ENCODE measurements at regions not wholly inside any gene's neighbourhood (a gene's known extent, or its start where the extent isn't known, plus 50 kb on each side); places are given as distances from the start of the nearest gene placed in this dataset.

DNA sequence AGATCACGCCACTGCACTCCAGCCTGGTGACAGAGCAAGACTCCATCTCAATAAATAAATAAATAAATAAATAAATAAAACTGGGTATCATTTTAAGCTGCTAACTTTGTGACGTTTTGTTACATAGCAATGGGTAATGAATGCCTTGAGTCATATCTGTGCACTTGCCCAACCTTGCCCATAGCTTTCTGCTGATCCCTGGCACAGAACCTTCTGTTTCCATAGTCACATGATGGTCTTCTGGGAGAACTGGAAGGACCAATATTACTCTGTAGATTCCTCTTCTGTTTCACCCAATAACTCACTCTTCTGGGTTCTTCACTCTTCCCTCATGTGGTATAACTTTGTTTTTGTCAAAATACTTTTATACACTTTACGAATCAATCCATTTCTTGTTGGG is 140.8 kb downstream of the SCARB1 start:
- no peak overlapping the region for H3K9ac ChIP-seq (ENCODE audit: low read depth, low read length)
- H3K27ac ChIP-seq (ENCODE audit: low read length), result no peak overlapping the region
- TF ChIP-seq, protein P1, sequence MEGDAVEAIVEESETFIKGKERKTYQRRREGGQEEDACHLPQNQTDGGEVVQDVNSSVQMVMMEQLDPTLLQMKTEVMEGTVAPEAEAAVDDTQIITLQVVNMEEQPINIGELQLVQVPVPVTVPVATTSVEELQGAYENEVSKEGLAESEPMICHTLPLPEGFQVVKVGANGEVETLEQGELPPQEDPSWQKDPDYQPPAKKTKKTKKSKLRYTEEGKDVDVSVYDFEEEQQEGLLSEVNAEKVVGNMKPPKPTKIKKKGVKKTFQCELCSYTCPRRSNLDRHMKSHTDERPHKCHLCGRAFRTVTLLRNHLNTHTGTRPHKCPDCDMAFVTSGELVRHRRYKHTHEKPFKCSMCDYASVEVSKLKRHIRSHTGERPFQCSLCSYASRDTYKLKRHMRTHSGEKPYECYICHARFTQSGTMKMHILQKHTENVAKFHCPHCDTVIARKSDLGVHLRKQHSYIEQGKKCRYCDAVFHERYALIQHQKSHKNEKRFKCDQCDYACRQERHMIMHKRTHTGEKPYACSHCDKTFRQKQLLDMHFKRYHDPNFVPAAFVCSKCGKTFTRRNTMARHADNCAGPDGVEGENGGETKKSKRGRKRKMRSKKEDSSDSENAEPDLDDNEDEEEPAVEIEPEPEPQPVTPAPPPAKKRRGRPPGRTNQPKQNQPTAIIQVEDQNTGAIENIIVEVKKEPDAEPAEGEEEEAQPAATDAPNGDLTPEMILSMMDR (IDR thresholded peaks at IDR 0.05; ENCODE audit: borderline replicate concordance, extremely low read depth, low read length, poor library complexity, severe bottlenecking), result no peak
- TF ChIP-seq EZH2 (IDR thresholded peaks at IDR 0.05; ENCODE audit: borderline replicate concordance, low read depth, low read length, severe bottlenecking), result no peak

DNA sequence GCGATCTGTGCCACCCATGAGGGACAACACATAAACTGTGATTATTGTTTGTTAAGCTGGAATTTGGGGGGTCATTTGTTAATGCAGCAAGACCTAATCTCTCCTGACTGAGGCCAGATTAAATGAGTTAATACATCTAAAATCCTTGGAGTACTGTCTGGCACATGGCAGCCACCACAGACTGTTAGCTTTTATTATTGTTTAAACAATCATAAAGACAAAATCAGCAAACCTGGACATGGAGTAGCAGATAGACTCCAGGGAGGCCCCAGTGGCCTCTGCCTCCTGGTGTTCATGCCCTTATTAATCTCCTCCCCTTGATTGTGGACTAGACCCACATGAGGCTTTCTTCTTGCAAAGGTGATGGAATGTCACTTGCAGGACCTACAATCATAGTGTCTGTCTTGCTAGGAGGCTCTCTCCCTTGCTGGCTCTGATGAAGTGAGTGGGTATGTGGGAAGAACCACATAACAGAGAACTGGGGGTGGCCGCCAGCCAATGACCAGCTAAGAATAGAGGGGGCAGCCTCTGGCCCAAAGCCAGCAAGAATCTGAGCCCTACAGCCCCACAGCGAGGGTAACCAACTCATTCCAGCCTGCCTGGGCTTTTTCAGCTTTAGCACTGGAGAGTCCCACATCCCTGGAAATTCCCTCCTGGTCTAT is 142.0 kb downstream of the SCARB1 start:
- Histone ChIP-seq H4K20me1 (ENCODE audit: insufficient read depth, low read length) (no peaks in the 10 kb centered on the region), H3K27me3 (ENCODE audit: insufficient read depth, low read length, poor library complexity) (no peaks in the 10 kb centered on the region), H3K9me3 (ENCODE audit: insufficient read depth, low read length, severe bottlenecking) (no peaks in the 10 kb centered on the region), H3K36me3 (ENCODE audit: insufficient read depth, low read length) (no peaks in the 10 kb centered on the region), H3K4me2 (ENCODE audit: insufficient read depth, low read length) (no peak overlapping the region), H3K4me1 (ENCODE audit: insufficient read depth, low read length) (no peaks in the 10 kb centered on the region), H3K79me2 (ENCODE audit: insufficient read depth, low read length) (no peaks in the 10 kb centered on the region), H3K27ac (ENCODE audit: low read length) (no peak overlapping the region), H3K4me3 (ENCODE audit: low read depth in 1 of 2, low read length in 2 of 2) (no peak overlapping the region), H2AFZ (ENCODE audit: low read depth, low read length) (no peak overlapping the region), H3K9ac (ENCODE audit: low read depth, low read length) (no peak overlapping the region)
- TF ChIP-seq, protein P1 (IDR thresholded peaks at IDR 0.05; ENCODE audit: borderline replicate concordance, extremely low read depth, low read length, poor library complexity, severe bottlenecking), result no peak
- TF ChIP-seq EZH2 (IDR thresholded peaks at IDR 0.05; ENCODE audit: borderline replicate concordance, low read depth, low read length, severe bottlenecking), result no peak
- no peak for DNase-seq
- no peak for ATAC-seq (ENCODE audit: insufficient read depth, low read depth)

More for the DNA sequence above, 140.8 kb downstream of the SCARB1 start:
- no peak overlapping the region for H3K4me3 ChIP-seq (ENCODE audit: low read depth in 1 of 2, low read length in 2 of 2)
- H3K27me3 ChIP-seq (ENCODE audit: insufficient read depth, low read length, poor library complexity), result no peaks in the 10 kb centered on the region
- no peaks in the 10 kb centered on the region for H4K20me1 ChIP-seq (ENCODE audit: insufficient read depth, low read length)
- no peak overlapping the region for H2AFZ ChIP-seq (ENCODE audit: low read depth, low read length)
- DNase-seq, result no peak
- no peaks in the 10 kb centered on the region for H3K4me1 ChIP-seq (ENCODE audit: insufficient read depth, low read length)
- no peaks in the 10 kb centered on the region for H3K79me2 ChIP-seq (ENCODE audit: insufficient read depth, low read length)
- no peaks in the 10 kb centered on the region for H3K9me3 ChIP-seq (ENCODE audit: insufficient read depth, low read length, severe bottlenecking)
- ATAC-seq (ENCODE audit: insufficient read depth, low read depth), result no peak
- H3K36me3 ChIP-seq (ENCODE audit: insufficient read depth, low read length), result no peaks in the 10 kb centered on the region
- no peak overlapping the region for H3K4me2 ChIP-seq (ENCODE audit: insufficient read depth, low read length)

DNA sequence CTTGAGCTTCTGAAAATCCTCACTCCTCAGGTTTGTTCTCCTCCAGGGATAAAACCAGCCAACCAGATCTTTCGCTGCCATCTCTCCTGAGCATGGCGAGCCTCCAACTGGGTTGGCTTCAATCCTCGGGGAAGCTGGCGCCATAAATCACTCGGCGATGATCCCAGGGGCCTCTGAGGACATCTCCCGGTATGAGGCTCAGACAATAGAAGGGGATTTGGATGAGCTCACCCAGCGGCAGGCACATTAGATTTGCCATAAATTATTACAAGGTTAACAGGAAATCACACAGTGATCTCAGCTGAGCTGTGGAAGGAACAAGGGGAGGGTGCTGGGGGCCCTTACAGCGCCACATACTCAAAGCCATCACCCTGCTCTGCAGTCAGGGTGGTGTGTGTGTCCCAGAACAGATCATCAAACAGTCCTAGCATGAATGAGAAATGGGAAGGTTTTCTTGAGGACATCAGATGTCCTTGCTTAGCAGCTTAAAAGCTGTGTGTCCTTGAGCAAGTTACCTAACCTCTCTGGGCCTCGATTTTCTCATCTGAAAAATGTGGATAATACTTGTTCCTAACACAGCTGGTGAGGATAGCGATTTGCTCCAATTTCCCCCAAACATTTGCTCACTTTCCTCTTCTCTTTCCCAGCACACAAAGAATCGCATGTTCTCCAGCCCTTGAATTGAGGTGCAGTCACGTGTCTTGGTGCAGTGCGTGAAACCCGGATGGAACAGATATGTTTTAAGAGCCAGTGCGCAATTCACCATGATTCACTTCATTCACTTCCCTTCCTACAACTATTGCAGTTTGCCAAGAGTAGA is 142.8 kb downstream of the SCARB1 start:
- Histone ChIP-seq H3K79me2 (ENCODE audit: insufficient read depth, low read length) (no peaks in the 10 kb centered on the region), H3K27ac (ENCODE audit: low read length) (no peak overlapping the region), H2AFZ (ENCODE audit: low read depth, low read length) (no peak overlapping the region), H3K9ac (ENCODE audit: low read depth, low read length) (no peak overlapping the region), H3K27me3 (ENCODE audit: insufficient read depth, low read length, poor library complexity) (no peaks in the 10 kb centered on the region), H3K4me2 (ENCODE audit: insufficient read depth, low read length) (no peak overlapping the region), H3K4me3 (ENCODE audit: low read depth in 1 of 2, low read length in 2 of 2) (no peak overlapping the region), H3K9me3 (ENCODE audit: insufficient read depth, low read length, severe bottlenecking) (no peaks in the 10 kb centered on the region), H4K20me1 (ENCODE audit: insufficient read depth, low read length) (no peaks in the 10 kb centered on the region), H3K36me3 (ENCODE audit: insufficient read depth, low read length) (no peaks in the 10 kb centered on the region), H3K4me1 (ENCODE audit: insufficient read depth, low read length) (no peaks in the 10 kb centered on the region)
- no peak for DNase-seq
- no peak for TF ChIP-seq EZH2 (IDR thresholded peaks at IDR 0.05; ENCODE audit: borderline replicate concordance, low read depth, low read length, severe bottlenecking)
- TF ChIP-seq, protein P1 (IDR thresholded peaks at IDR 0.05; ENCODE audit: borderline replicate concordance, extremely low read depth, low read length, poor library complexity, severe bottlenecking), result no peak
- peak; percentile 64; the same call in 2 of the 3 replicates for ATAC-seq (ENCODE audit: insufficient read depth, low read depth)
